Stimulated activated CD4-positive, alpha-beta T cell treated with anti-CD3 and anti-CD28 coated beads, Interleukin-4, amount 100 ng/mL, for 48 hours (primary cell): ENCODE measurements at regions not wholly inside any gene's neighbourhood (a gene's known extent, or its start where the extent isn't known, plus 50 kb on each side); places are given as distances from the start of the nearest gene placed in this dataset.

ENCODE experiments used
- DNase-seq, 2 donors: peaks; one replicate each; pipeline ENCODE4 v3.0.0-alpha.2; 2020; ENCODE audit warnings: low read depth in 2 of 2

- no peak for DNase-seq
Measured at GRCh38 chr7:106775975-106776607, 89.0 kb upstream of the PIK3CG start.

- DNase-seq, result no peak
Measured at GRCh38 chr7:106776618-106777347, 88.3 kb upstream of the PIK3CG start.

GRCh38 chr7:106777674-106778299, 87.3 kb upstream of the PIK3CG start:
- no peak for DNase-seq

GRCh38 chr7:106778656-106779250, 86.3 kb upstream of the PIK3CG start:
- DNase-seq, result no peak

GRCh38 chr7:106779877-106780276, 85.2 kb upstream of the PIK3CG start:
- no peak for DNase-seq

- DNase-seq, result no peak
Measured at GRCh38 chr7:106781007-106781406, 84.1 kb upstream of the PIK3CG start.

- no peak for DNase-seq
Measured at GRCh38 chr7:106781828-106782544, 83.1 kb upstream of the PIK3CG start.

- no peak for DNase-seq
Measured at GRCh38 chr7:106783286-106783685, 81.8 kb upstream of the PIK3CG start.

GRCh38 chr7:106788637-106789036, 76.4 kb upstream of the PIK3CG start:
- no peak for DNase-seq

- no peak for DNase-seq
Measured at GRCh38 chr7:106791526-106791925, 73.6 kb upstream of the PIK3CG start.

- no peak for DNase-seq
Measured at GRCh38 chr7:106792233-106792926, 72.7 kb upstream of the PIK3CG start.

- no peak for DNase-seq
Measured at GRCh38 chr7:106793015-106793975, 71.8 kb upstream of the PIK3CG start.

- DNase-seq, result no peak
Measured at GRCh38 chr7:106794276-106795083, 70.6 kb upstream of the PIK3CG start.

GRCh38 chr7:106795084-106795876, 69.8 kb upstream of the PIK3CG start:
- no peak for DNase-seq

- DNase-seq, result no peak
Measured at GRCh38 chr7:106795877-106796231, 69.2 kb upstream of the PIK3CG start.

- DNase-seq, result no peak
Measured at GRCh38 chr7:106797937-106798336, 67.1 kb upstream of the PIK3CG start.

- no peak for DNase-seq
Measured at GRCh38 chr7:106802589-106802988, 62.5 kb upstream of the PIK3CG start.

- DNase-seq, result no peak
Measured at GRCh38 chr7:106806556-106806955, 58.5 kb upstream of the PIK3CG start.

- no peak for DNase-seq
Measured at GRCh38 chr7:106807474-106807873, 57.6 kb upstream of the PIK3CG start.
